Bronchial epithelial cell (primary cell): ENCODE measurements at regions not wholly inside any gene's neighbourhood (a gene's known extent, or its start where the extent isn't known, plus 50 kb on each side); places are given as distances from the start of the nearest gene placed in this dataset.

Experiments used
- DNase-seq: peaks from one replicate; pipeline ENCODE4 v3.0.0-alpha.2; 2010; ENCODE audit warnings: low read depth
- FAIRE-seq: peaks from 2 replicates; lab custom pipeline; 2011; peaks lifted over from hg19 to GRCh38; lab: Jason Lieb, UNC
- H3K27me3 ChIP-seq: 2 replicates; pipeline ENCODE4 v1.5.1; 2011; ENCODE audit warnings: low read length; ENCODE audit not compliant: control insufficient read depth, insufficient read depth
- H3K36me3 ChIP-seq: 2 replicates; pipeline ENCODE4 v1.5.1; 2011; ENCODE audit warnings: low read length; ENCODE audit not compliant: control insufficient read depth, insufficient read depth
- H3K4me3 ChIP-seq: 2 replicates; pipeline ENCODE4 v1.5.1; 2011; ENCODE audit warnings: mild to moderate bottlenecking, low read depth, low read length, control low read depth
- TF ChIP-seq, protein P1 (sequence below): IDR thresholded peaks from 2 replicates; pipeline ENCODE4 v1.5.1; 2011; ENCODE audit warnings: mild to moderate bottlenecking, moderate library complexity, low read length, control low read depth, inconsistent platforms; ENCODE audit not compliant: insufficient read depth, severe bottlenecking

DNA sequence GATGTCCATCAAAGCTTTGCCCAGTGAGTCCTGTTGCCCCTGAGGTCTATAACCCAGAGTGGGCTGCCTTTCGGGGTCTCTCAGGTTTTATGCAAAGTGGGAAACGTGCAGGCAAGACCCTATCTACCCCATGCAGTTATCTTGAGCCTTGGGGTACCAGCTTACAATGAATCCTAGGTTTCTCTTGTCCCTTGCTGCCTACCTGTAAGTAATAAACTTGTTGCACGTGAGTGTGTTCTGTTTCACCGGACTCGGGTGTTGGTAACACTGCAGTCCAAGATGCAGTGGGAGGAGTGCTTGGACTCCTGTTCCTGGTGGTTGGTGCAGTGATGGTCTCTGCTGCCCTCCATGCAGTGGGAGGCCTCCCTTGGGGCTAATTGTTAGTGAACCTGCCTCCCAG lies 85.6 kb upstream of the ALDH1B1 start:
- Histone ChIP-seq H3K4me3 (no peak overlapping the region), H3K27me3 (peaks cover 11% of the 10 kb centered on the region), H3K36me3 (no peaks in the 10 kb centered on the region)
- DNase-seq, result no peak
- no peak for FAIRE-seq
- TF ChIP-seq, protein P1, sequence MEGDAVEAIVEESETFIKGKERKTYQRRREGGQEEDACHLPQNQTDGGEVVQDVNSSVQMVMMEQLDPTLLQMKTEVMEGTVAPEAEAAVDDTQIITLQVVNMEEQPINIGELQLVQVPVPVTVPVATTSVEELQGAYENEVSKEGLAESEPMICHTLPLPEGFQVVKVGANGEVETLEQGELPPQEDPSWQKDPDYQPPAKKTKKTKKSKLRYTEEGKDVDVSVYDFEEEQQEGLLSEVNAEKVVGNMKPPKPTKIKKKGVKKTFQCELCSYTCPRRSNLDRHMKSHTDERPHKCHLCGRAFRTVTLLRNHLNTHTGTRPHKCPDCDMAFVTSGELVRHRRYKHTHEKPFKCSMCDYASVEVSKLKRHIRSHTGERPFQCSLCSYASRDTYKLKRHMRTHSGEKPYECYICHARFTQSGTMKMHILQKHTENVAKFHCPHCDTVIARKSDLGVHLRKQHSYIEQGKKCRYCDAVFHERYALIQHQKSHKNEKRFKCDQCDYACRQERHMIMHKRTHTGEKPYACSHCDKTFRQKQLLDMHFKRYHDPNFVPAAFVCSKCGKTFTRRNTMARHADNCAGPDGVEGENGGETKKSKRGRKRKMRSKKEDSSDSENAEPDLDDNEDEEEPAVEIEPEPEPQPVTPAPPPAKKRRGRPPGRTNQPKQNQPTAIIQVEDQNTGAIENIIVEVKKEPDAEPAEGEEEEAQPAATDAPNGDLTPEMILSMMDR, result no peak

DNA sequence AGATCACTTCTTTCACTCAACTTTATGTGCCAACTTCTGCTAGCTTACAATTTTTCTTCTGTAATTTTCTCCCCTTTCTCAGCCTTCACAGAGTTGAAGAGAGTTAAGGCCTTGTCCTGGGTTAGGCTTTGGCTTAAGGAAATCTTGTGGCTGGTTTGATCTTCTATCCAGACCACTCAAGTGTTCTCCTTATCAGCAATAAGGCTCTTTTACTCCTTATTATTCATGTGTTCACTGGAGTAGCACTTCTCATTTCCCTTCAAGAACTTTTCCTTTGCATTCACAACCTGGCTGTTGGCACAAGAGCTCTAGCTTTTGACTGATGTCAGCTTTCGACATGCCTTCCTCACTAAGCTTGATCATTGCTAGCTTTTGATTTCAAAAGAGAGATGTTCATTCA lies 86.9 kb upstream of the ALDH1B1 start:
- Histone ChIP-seq H3K36me3 (no peaks in the 10 kb centered on the region), H3K27me3 (peaks cover 7% of the 10 kb centered on the region), H3K4me3 (no peak overlapping the region)
- DNase-seq (no peak), FAIRE-seq (no peak)
- TF ChIP-seq, protein P1, result no peak

DNA sequence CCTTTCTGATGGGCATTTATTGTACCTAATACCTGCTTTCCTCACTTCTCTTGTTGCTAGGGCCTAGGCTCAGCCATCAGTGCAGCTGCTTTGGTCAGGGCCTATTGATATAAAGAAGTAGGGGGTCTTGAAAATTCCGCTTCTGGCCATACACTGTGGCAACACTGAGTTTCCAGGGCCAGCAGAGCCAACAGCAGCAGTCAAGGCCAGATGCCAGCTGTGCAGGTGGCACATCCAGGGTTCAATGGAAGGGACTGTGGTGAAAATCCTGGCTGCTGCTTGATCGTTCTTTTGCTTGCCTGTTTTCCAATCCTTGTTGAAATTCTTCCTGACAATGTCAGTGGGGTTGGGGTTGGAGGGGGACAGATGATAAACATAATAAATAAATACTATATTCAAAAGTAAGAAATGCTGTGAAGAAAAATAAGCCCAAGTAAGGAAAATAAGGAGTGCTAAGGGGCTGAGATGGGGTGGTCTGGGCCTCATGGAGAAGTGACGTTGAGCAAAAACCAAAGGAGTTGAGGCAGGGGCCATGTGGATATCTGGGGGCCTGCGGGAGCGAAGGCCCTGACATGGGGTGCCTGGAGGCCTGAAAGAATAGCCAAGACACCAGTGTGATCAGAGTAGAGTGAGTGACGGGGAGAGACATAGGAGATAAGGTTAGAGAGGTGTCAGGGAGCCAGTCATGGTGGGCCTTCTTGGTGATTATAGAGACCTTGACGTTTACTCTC lies 91.0 kb upstream of the ALDH1B1 start:
- TF ChIP-seq, protein P1, result no peak
- FAIRE-seq (no peak), DNase-seq (no peak)
- no peaks in the 10 kb centered on the region for H3K27me3 ChIP-seq
- no peak overlapping the region for H3K4me3 ChIP-seq
- H3K36me3 ChIP-seq, result no peaks in the 10 kb centered on the region

DNA sequence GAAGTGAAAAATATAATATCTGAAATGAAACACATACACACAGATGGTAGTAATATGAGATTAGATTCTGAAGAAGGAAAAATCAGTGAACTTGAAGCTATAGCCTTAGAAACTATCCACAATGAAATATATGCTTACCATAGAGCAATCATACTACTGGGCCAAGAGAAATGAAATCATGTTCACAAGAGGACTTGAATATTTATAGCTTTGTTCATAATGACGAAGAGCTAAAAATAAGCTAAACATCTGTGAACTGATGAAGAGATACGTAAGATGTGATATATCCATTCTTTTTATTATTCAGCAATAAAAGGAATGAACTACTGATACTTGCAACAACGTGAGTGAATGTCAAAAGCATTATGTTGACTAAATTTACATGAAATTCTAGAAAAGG lies 92.6 kb upstream of the ALDH1B1 start:
- H3K27me3 ChIP-seq, result no peaks in the 10 kb centered on the region
- H3K4me3 ChIP-seq, result no peak overlapping the region
- TF ChIP-seq, protein P1, result no peak
- no peaks in the 10 kb centered on the region for H3K36me3 ChIP-seq
- FAIRE-seq (no peak), DNase-seq (no peak)

GRCh38 chr9:38298904-38299303 lies 93.6 kb upstream of the ALDH1B1 start:
- no peak for DNase-seq
- TF ChIP-seq, protein P1, result no peak
- Histone ChIP-seq H3K27me3 (no peaks in the 10 kb centered on the region), H3K4me3 (no peak overlapping the region), H3K36me3 (no peaks in the 10 kb centered on the region)
- FAIRE-seq, result no peak

DNA sequence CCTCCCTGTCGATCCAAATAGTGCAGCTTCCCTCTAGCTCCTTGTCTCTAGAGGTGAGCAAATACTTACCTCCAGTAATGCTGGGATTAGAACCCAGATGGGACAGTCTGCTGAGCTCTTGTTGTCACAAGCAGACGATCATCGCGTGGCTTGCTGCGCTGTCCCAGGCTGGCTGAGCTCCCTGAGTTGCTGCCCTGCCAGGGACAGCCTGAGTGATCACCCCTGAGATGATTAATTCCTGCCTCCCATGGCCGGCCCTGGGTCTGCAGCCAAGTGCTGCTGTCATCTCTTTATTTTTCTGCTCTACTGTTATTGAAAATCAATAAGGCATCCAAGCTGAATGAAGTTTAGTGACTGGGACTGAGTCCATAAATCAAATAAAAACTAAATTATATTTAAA lies 94.0 kb upstream of the ALDH1B1 start:
- DNase-seq, result no peak
- TF ChIP-seq, protein P1, result no peak

More for the DNA sequence above, 94.0 kb upstream of the ALDH1B1 start:
- Histone ChIP-seq H3K27me3 (no peaks in the 10 kb centered on the region), H3K36me3 (no peaks in the 10 kb centered on the region), H3K4me3 (no peak overlapping the region)
- FAIRE-seq, result no peak
